Endothelial cell (in vitro differentiated cells): ENCODE measurements at regions not wholly inside any gene's neighbourhood (a gene's known extent, or its start where the extent isn't known, plus 50 kb on each side); places are given as distances from the start of the nearest gene placed in this dataset.

Source experiments
- DNase-seq: peaks from one replicate; pipeline ENCODE4 v3.0.0; 2021; ENCODE audit warnings: low spot score
- H3K27ac Mint-ChIP-seq: one replicate; pipeline ENCODE4 v1.8.0; 2021; ENCODE audit warnings: mixed read lengths, inconsistent platforms; ENCODE audit not compliant: unreplicated experiment
- H3K27me3 Mint-ChIP-seq: one replicate; pipeline ENCODE4 v1.8.0; 2021; ENCODE audit warnings: mild to moderate bottlenecking, moderate library complexity, mixed read lengths, inconsistent platforms; ENCODE audit not compliant: unreplicated experiment
- H3K36me3 Mint-ChIP-seq: one replicate; pipeline ENCODE4 v1.8.0; 2021; ENCODE audit warnings: mild to moderate bottlenecking, low read depth, mixed read lengths, inconsistent platforms; ENCODE audit not compliant: unreplicated experiment
- H3K4me1 Mint-ChIP-seq: one replicate; pipeline ENCODE4 v1.8.0; 2021; ENCODE audit warnings: mild to moderate bottlenecking, mixed read lengths, inconsistent platforms; ENCODE audit not compliant: unreplicated experiment
- H3K4me3 Mint-ChIP-seq: one replicate; pipeline ENCODE4 v1.8.0; 2021; ENCODE audit warnings: mild to moderate bottlenecking, mixed read lengths, inconsistent platforms; ENCODE audit not compliant: unreplicated experiment
- H3K9me3 Mint-ChIP-seq: one replicate; pipeline ENCODE4 v1.8.0; 2021; ENCODE audit warnings: mixed read lengths, inconsistent platforms; ENCODE audit not compliant: unreplicated experiment
- TF ChIP-seq, protein P1 (sequence below): fragments of 200-600 bp; sonication (generic); IDR thresholded peaks from one replicate; pipeline ENCODE4 v1.5.0; 2021; ENCODE audit warnings: antibody characterized with exemption; ENCODE audit not compliant: unreplicated experiment

DNA sequence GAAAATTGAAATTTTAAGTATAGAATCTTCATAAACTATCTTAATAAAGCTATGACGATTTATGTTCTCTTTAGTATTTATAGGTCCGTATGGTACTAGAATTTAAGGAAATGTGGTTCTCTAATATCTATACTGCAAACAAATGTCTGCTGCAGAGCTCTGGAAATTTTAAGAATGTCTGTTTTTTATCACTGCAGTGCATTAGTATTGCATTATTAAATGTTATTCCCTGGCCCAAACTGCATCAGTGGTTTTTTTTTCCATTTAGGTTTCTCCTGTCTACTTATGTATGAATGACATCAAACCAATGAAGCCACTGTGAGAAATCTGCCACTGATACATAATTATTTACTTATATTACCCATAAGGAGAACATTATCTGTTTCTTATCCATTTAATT, 211.4 kb upstream of the CD180 start:
- no peak for DNase-seq

DNA sequence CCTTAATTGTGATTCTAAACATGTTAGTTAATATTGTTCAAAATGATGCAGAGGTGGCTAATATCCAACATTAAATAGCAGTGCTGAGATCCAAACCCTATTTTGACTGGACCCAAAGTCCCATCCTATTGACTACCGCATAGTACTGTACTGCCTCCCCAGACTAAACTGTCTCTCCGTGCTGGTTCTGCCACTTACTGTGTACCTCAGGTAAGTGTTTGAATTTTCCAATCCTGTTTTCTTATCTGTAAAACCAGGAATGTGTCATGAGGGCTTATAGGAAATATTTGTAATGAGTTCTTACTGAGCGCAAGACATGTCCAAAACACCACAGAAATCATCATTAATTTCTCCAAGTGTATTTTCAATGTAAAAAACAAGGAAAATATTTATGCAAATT, 209.2 kb upstream of the CD180 start:
- TF ChIP-seq, protein P1, sequence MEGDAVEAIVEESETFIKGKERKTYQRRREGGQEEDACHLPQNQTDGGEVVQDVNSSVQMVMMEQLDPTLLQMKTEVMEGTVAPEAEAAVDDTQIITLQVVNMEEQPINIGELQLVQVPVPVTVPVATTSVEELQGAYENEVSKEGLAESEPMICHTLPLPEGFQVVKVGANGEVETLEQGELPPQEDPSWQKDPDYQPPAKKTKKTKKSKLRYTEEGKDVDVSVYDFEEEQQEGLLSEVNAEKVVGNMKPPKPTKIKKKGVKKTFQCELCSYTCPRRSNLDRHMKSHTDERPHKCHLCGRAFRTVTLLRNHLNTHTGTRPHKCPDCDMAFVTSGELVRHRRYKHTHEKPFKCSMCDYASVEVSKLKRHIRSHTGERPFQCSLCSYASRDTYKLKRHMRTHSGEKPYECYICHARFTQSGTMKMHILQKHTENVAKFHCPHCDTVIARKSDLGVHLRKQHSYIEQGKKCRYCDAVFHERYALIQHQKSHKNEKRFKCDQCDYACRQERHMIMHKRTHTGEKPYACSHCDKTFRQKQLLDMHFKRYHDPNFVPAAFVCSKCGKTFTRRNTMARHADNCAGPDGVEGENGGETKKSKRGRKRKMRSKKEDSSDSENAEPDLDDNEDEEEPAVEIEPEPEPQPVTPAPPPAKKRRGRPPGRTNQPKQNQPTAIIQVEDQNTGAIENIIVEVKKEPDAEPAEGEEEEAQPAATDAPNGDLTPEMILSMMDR: no peak
- no peak for DNase-seq
- no peaks in the 10 kb centered on the region for H3K9me3 Mint-ChIP-seq
- H3K4me1 Mint-ChIP-seq: peaks cover 7% of the 10 kb centered on the region
- H3K36me3 Mint-ChIP-seq: no peaks in the 10 kb centered on the region
- H3K27ac Mint-ChIP-seq: no peak overlapping the region
- no peaks in the 10 kb centered on the region for H3K27me3 Mint-ChIP-seq
- no peak overlapping the region for H3K4me3 Mint-ChIP-seq

More for the DNA sequence above, 211.4 kb upstream of the CD180 start:
- Mint-ChIP-seq H3K27ac (no peak overlapping the region), H3K4me3 (no peak overlapping the region), H3K36me3 (no peaks in the 10 kb centered on the region), H3K9me3 (no peaks in the 10 kb centered on the region), H3K4me1 (peaks cover 7% of the 10 kb centered on the region), H3K27me3 (no peaks in the 10 kb centered on the region)
- TF ChIP-seq, protein P1: no peak

DNA sequence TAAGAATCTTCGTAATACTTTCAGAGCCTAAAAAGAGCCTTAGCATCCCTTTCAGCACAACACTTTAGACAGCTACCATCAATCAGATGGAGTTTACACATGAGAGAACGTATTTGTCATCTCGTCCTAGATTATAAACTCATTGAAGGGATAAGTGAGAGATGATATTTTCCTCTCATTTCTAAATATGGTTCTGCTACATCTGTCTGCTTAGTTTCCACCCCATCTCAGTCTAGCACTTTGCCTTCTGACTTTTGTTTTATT, 208.4 kb upstream of the CD180 start:
- peaks cover 7% of the 10 kb centered on the region for H3K4me1 Mint-ChIP-seq
- H3K36me3 Mint-ChIP-seq: no peaks in the 10 kb centered on the region
- TF ChIP-seq, protein P1: no peak
- H3K4me3 Mint-ChIP-seq: no peak overlapping the region
- no peaks in the 10 kb centered on the region for H3K9me3 Mint-ChIP-seq
- H3K27ac Mint-ChIP-seq: no peak overlapping the region
- no peak for DNase-seq
- no peaks in the 10 kb centered on the region for H3K27me3 Mint-ChIP-seq

DNA sequence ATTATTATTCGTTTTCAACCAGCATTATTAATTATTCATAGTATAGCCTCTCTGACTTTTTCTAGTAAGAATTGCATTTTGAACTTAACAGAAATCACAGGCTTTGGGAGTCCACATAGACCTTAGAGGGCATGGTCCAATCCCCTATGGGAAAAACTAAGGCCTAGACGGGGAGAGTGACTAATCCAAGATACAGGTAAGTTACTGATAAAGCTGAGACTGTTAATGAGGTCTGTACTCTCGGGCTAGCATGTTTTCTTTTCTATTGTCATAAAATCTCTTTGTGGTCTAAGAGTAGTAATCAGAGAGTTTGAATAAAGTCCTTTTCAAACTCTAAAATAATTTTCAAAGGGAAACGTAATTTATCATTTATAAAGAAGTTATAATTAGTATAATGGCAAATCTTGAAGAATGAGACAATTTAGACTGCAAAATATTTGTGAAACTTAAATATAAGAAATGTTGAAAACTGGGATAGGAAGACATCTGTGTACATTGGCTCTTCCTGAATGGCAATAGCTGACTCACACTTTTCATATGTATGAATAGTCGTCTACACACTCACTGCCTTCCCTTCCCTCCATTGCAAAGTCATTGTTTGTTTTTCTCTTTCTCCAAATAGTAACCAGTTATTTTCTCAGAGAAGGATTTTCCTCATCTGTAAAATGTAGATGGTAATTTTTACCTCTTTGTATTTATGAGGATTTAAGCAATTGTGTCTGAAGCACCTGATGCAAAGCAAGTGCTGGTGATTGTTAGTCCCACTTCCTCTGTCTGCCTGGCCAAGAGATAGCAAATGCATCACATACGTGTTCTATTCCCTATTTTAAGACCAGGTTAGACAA, 207.9 kb upstream of the CD180 start:
- TF ChIP-seq, protein P1: no peak
- H3K27me3 Mint-ChIP-seq: no peaks in the 10 kb centered on the region
- DNase-seq: no peak

DNA sequence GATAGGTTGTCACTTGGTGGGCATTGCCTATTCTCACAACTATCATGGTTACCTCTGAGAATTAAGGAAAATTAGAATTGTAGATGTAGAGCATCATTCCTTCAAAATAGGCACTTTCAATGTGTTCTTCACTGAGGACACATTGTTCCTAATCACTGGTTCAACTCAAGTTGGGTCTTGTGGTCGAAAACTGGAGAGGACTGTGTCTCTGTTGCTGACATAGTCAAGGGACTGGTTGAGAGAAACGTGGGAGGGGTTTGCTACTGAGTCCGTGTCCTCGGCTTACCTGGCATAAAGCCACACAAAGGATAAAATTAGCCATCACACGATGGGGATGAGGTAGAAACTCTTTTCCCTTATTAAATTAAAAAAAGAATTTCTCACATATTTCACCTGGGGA, 205.9 kb upstream of the CD180 start:
- Mint-ChIP-seq H3K27ac (no peak overlapping the region), H3K4me1 (peaks cover 7% of the 10 kb centered on the region), H3K27me3 (no peaks in the 10 kb centered on the region), H3K4me3 (no peak overlapping the region), H3K9me3 (no peaks in the 10 kb centered on the region), H3K36me3 (no peaks in the 10 kb centered on the region)
- DNase-seq: no peak
- TF ChIP-seq, protein P1: no peak

More for the DNA sequence above, 207.9 kb upstream of the CD180 start:
- H3K9me3 Mint-ChIP-seq: no peaks in the 10 kb centered on the region
- no peaks in the 10 kb centered on the region for H3K36me3 Mint-ChIP-seq
- no peak overlapping the region for H3K27ac Mint-ChIP-seq
- H3K4me3 Mint-ChIP-seq: no peak overlapping the region
- H3K4me1 Mint-ChIP-seq: peaks cover 7% of the 10 kb centered on the region
